22Rv1 (cell line): ENCODE measurements at regions not wholly inside any gene's neighbourhood (a gene's known extent, or its start where the extent isn't known, plus 50 kb on each side); places are given as distances from the start of the nearest gene placed in this dataset.

Experiments
- ZFX ChIP-seq: fragments of 450-650 bp; IDR thresholded peaks from 2 replicates; pipeline ENCODE4 v1.6.1; 2017; ENCODE audit warnings: antibody characterized with exemption, borderline replicate concordance
- TF ChIP-seq, protein P1 (sequence below): fragments of 450-650 bp; IDR thresholded peaks from 2 replicates; pipeline ENCODE4 v1.5.1; 2017; ENCODE audit warnings: mild to moderate bottlenecking

DNA sequence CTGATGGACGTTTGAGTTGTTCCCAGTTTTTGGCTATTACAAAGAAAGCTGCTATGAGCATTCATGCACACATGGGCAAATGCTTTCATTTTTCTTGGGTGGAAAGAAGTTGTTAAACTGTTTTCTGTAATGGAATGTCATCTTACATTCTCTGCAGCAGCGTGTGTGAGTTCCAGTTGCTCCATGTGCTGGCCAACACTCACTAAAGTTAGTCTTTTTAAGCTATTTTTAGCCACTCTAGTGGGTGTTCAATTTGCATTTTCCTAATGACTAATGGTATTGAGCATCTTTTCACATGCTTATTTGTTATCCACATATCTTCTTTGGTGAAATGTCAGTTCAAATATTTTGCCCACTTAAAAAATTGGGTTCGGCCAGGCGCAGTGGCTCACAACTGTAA is 82.8 kb upstream of the COL13A1 start:
- TF ChIP-seq, protein P1, sequence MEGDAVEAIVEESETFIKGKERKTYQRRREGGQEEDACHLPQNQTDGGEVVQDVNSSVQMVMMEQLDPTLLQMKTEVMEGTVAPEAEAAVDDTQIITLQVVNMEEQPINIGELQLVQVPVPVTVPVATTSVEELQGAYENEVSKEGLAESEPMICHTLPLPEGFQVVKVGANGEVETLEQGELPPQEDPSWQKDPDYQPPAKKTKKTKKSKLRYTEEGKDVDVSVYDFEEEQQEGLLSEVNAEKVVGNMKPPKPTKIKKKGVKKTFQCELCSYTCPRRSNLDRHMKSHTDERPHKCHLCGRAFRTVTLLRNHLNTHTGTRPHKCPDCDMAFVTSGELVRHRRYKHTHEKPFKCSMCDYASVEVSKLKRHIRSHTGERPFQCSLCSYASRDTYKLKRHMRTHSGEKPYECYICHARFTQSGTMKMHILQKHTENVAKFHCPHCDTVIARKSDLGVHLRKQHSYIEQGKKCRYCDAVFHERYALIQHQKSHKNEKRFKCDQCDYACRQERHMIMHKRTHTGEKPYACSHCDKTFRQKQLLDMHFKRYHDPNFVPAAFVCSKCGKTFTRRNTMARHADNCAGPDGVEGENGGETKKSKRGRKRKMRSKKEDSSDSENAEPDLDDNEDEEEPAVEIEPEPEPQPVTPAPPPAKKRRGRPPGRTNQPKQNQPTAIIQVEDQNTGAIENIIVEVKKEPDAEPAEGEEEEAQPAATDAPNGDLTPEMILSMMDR: no peak
- no peak for TF ChIP-seq ZFX
